Urothelium cell line (cell line): ENCODE measurements at regions not wholly inside any gene's neighbourhood (a gene's known extent, or its start where the extent isn't known, plus 50 kb on each side); places are given as distances from the start of the nearest gene placed in this dataset.

ENCODE experiments used
- DNase-seq: peaks from one replicate; pipeline ENCODE4 v3.0.0; 2011; ENCODE audit warnings: low spot score, mixed read lengths
- FAIRE-seq: peaks from 2 replicates; lab custom pipeline; 2011; peaks lifted over from hg19 to GRCh38; lab: Jason Lieb, UNC

- DNase-seq (no peak), FAIRE-seq (no peak)
Measured at GRCh38 chr5:110025160-110025559, 335.4 kb downstream of the MAN2A1 start.

GRCh38 chr5:110027527-110028322 is 338.0 kb downstream of the MAN2A1 start:
- no peak for DNase-seq
- no peak for FAIRE-seq

- DNase-seq (no peak), FAIRE-seq (no peak)
Measured at GRCh38 chr5:110031402-110032140, 341.8 kb downstream of the MAN2A1 start.

- FAIRE-seq (no peak), DNase-seq (no peak)
Measured at GRCh38 chr5:110032376-110032775, 342.6 kb downstream of the MAN2A1 start.

GRCh38 chr5:110034056-110034600 is 344.4 kb downstream of the MAN2A1 start:
- no peak for DNase-seq
- FAIRE-seq = no peak

- DNase-seq (no peak), FAIRE-seq (no peak)
Measured at GRCh38 chr5:110038297-110038997, 348.7 kb downstream of the MAN2A1 start.

- FAIRE-seq (no peak), DNase-seq (no peak)
Measured at GRCh38 chr5:110040178-110040577, 350.5 kb downstream of the MAN2A1 start.

- DNase-seq = no peak
- FAIRE-seq = no peak
Measured at GRCh38 chr5:110043025-110043424, 353.3 kb downstream of the MAN2A1 start.

GRCh38 chr5:110045158-110045557 is 355.4 kb downstream of the MAN2A1 start:
- DNase-seq (no peak), FAIRE-seq (no peak)

- no peak for FAIRE-seq
- DNase-seq = no peak
Measured at GRCh38 chr5:110048491-110048890, 358.8 kb downstream of the MAN2A1 start.

GRCh38 chr5:110049816-110050215 is 360.1 kb downstream of the MAN2A1 start:
- DNase-seq (no peak), FAIRE-seq (no peak)

GRCh38 chr5:110050640-110051345 is 361.1 kb downstream of the MAN2A1 start:
- DNase-seq (no peak), FAIRE-seq (no peak)

- FAIRE-seq = no peak
- DNase-seq = no peak
Measured at GRCh38 chr5:110053205-110053604, 363.5 kb downstream of the MAN2A1 start.

- DNase-seq (no peak), FAIRE-seq (no peak)
Measured at GRCh38 chr5:110053824-110054223, 364.1 kb downstream of the MAN2A1 start.

GRCh38 chr5:110054240-110054639 is 364.5 kb downstream of the MAN2A1 start:
- DNase-seq = peak; percentile 70
- no peak for FAIRE-seq

- DNase-seq (no peak), FAIRE-seq (no peak)
Measured at GRCh38 chr5:110055302-110055701, 365.6 kb downstream of the MAN2A1 start.

- DNase-seq (no peak), FAIRE-seq (no peak)
Measured at GRCh38 chr5:110056580-110057114, 366.9 kb downstream of the MAN2A1 start.

- DNase-seq (no peak), FAIRE-seq (no peak)
Measured at GRCh38 chr5:110058175-110058574, 368.4 kb downstream of the MAN2A1 start.

GRCh38 chr5:110062246-110062645 is 372.5 kb downstream of the MAN2A1 start:
- FAIRE-seq (no peak), DNase-seq (no peak)
